ENCODE measurements at regions not wholly inside any gene's neighbourhood (a gene's known extent, or its start where the extent isn't known, plus 50 kb on each side); places are given as distances from the start of the nearest gene placed in this dataset.

- no peaks in the 10 kb centered on the region for H3K4me1 ChIP-seq (ENCODE audit: control insufficient read depth, insufficient read depth, low read length)
- no peaks in the 10 kb centered on the region for H3K36me3 ChIP-seq (ENCODE audit: control insufficient read depth, insufficient read depth, low read length)
- intact Hi-C loops (cut with micrococcal nuclease; ENCODE audit: unreplicated experiment), result no loop called here
- no peak overlapping the region for H3K27ac ChIP-seq (ENCODE audit: low read length)
- ChIA-PET POLR2A (no interaction called here), CTCF (no interaction called here)
- BruUV-seq (replicated peaks), result no TSS peak
- H3K4me3 ChIP-seq (ENCODE audit: low read depth in 2 of 2, low read length in 2 of 2), result no peak overlapping the region
- H3K27me3 ChIP-seq (ENCODE audit: control insufficient read depth, insufficient read depth, low read length), result no peaks in the 10 kb centered on the region
- ATAC-seq (no peak), DNase-seq (ENCODE audit: low read depth, low spot score) (no peak)
- H3K9me3 ChIP-seq (ENCODE audit: control insufficient read depth, insufficient read depth, low read depth, low read length), result no peaks in the 10 kb centered on the region
- in situ Hi-C loops (cut with HindIII; ENCODE audit: low pct_unique_long_range_greater_than_20kb, low sequenced_read_pairs), result no loop called here
- TF ChIP-seq TCF7L2 (IDR thresholded peaks at IDR 0.05; ENCODE audit: low read depth, low read length) (no peak), SIN3A (IDR thresholded peaks at IDR 0.05; ENCODE audit: borderline replicate concordance, insufficient read depth, low read depth, low read length) (no peak), REST (IDR thresholded peaks at IDR 0.05; ENCODE audit: insufficient read depth in 1 of 2, low read depth in 2 of 2, low read length in 1 of 2) (no peak), POLR2AphosphoS5 (IDR thresholded peaks at IDR 0.05; ENCODE audit: low read depth, low read length) (no peak)
- TF ChIP-seq, protein P1, sequence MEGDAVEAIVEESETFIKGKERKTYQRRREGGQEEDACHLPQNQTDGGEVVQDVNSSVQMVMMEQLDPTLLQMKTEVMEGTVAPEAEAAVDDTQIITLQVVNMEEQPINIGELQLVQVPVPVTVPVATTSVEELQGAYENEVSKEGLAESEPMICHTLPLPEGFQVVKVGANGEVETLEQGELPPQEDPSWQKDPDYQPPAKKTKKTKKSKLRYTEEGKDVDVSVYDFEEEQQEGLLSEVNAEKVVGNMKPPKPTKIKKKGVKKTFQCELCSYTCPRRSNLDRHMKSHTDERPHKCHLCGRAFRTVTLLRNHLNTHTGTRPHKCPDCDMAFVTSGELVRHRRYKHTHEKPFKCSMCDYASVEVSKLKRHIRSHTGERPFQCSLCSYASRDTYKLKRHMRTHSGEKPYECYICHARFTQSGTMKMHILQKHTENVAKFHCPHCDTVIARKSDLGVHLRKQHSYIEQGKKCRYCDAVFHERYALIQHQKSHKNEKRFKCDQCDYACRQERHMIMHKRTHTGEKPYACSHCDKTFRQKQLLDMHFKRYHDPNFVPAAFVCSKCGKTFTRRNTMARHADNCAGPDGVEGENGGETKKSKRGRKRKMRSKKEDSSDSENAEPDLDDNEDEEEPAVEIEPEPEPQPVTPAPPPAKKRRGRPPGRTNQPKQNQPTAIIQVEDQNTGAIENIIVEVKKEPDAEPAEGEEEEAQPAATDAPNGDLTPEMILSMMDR (IDR thresholded peaks at IDR 0.05), result no peak
These were observed 841.1 kb downstream of the CENPC start for GRCh38 chr4:66704243-66704642.

DNA sequence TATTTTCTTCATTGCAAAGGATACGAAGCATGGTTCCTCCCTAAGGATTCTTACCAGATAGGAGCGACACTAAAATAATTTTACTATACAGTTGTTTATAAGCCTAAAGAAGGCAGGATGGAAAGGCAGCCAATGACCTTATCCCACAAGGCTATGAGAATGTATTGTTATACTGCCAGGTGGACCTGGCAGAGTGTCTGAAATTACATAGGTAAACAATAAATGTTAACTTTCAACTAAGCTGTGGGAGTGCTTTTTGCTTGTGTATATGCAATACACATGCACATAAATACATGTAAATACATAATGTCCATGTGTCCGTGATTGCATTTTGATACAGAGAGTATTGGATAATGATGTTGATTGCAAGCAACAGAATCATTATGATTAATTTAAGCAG is 850.6 kb downstream of the CENPC start:
- H3K27ac ChIP-seq (ENCODE audit: low read length), result peak overlapping the region; percentile 77; the same call in 1 of the 2 replicates
- no peak for TF ChIP-seq POLR2AphosphoS5 (IDR thresholded peaks at IDR 0.05; ENCODE audit: low read depth, low read length)
- TF ChIP-seq, protein P1 (IDR thresholded peaks at IDR 0.05), result no peak
- no peak for TF ChIP-seq SIN3A (IDR thresholded peaks at IDR 0.05; ENCODE audit: borderline replicate concordance, insufficient read depth, low read depth, low read length)
- no peak for TF ChIP-seq TCF7L2 (IDR thresholded peaks at IDR 0.05; ENCODE audit: low read depth, low read length)
- no peak for TF ChIP-seq REST (IDR thresholded peaks at IDR 0.05; ENCODE audit: insufficient read depth in 1 of 2, low read depth in 2 of 2, low read length in 1 of 2)
- H3K27me3 ChIP-seq (ENCODE audit: control insufficient read depth, insufficient read depth, low read length), result no peaks in the 10 kb centered on the region
- BruUV-seq (replicated peaks), result no TSS peak
- CTCF ChIA-PET, result no interaction called here
- POLR2A ChIA-PET, result no interaction called here
- ATAC-seq (no peak), DNase-seq (ENCODE audit: low read depth, low spot score) (no peak)
- no peaks in the 10 kb centered on the region for H3K36me3 ChIP-seq (ENCODE audit: control insufficient read depth, insufficient read depth, low read length)
- peaks cover 3% of the 10 kb centered on the region; the same call in 1 of the 2 replicates for H3K4me1 ChIP-seq (ENCODE audit: control insufficient read depth, insufficient read depth, low read length)
- in situ Hi-C loops (cut with HindIII; ENCODE audit: low pct_unique_long_range_greater_than_20kb, low sequenced_read_pairs) (no loop called here), intact Hi-C loops (cut with micrococcal nuclease; ENCODE audit: unreplicated experiment) (no loop called here)
- no peak overlapping the region for H3K4me3 ChIP-seq (ENCODE audit: low read depth in 2 of 2, low read length in 2 of 2)
- no peaks in the 10 kb centered on the region for H3K9me3 ChIP-seq (ENCODE audit: control insufficient read depth, insufficient read depth, low read depth, low read length)

Data from Panc1 (cell line).